Large intestine (tissue), 3 donors: ENCODE measurements at regions not wholly inside any gene's neighbourhood (a gene's known extent, or its start where the extent isn't known, plus 50 kb on each side); places are given as distances from the start of the nearest gene placed in this dataset.
A peak's percentile ranks its signal among the peaks of the same experiment; 100 is the strongest.

Source experiments
- DNase-seq, 2 donors: peaks; one replicate each; pipeline versions ENCODE4 v3.0.0 to v3.0.0-alpha.2; 2013
- H3K27ac ChIP-seq: one replicate; pipeline ENCODE4 v1.5.1; 2013; ENCODE audit warnings: low read length
- H3K27me3 ChIP-seq: 2 replicates; pipeline ENCODE4 v1.6.1; 2013; ENCODE audit warnings: low read length; ENCODE audit not compliant: control insufficient read depth, insufficient read depth
- H3K36me3 ChIP-seq: 2 replicates; pipeline ENCODE4 v1.6.1; 2013; ENCODE audit warnings: low read length; ENCODE audit not compliant: control insufficient read depth, insufficient read depth
- H3K4me1 ChIP-seq: one replicate; pipeline ENCODE4 v1.6.1; 2013; ENCODE audit warnings: low read length; ENCODE audit not compliant: control insufficient read depth, insufficient read depth
- H3K4me3 ChIP-seq: one replicate; pipeline ENCODE4 v1.5.1; 2013; ENCODE audit warnings: low read length
- H3K9me3 ChIP-seq: one replicate; pipeline ENCODE4 v1.6.1; 2013; ENCODE audit warnings: mild to moderate bottlenecking, low read depth, low read length, moderate library complexity; ENCODE audit not compliant: control insufficient read depth
- WGBS: methylation state at CpG from one replicate; pipeline ENCODE4 v1.1.5; 2013; ENCODE audit warnings: low lambda C conversion rate; ENCODE audit not compliant: insufficient coverage; 5-methylcytosine and 5-hydroxymethylcytosine counted together

DNA sequence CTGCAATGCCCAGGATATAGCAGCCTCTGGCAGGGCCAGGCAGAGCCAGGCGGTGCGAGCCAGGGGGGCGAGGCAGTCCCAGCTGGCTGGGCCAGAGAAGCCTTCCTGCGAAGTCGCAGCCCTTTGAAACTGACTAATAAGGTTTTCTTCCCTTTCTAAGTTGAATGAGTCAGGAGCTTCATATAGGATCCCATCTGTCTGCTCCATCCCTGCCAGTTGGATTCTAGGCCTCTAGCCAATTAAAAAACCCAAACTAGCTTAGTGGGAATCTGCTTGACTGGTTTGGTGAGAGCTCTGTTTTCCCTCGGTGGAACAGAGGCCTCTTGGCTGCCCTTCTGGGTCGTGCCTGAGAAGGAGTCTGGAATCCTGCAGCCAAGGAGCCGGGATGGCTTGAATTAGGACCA is 70.1 kb upstream of the RAPGEF1 start:
- WGBS: no CpG with 5 or more reads among the region's 8 CpGs
- H3K27me3 ChIP-seq: peaks cover 39% of the 10 kb centered on the region

DNA sequence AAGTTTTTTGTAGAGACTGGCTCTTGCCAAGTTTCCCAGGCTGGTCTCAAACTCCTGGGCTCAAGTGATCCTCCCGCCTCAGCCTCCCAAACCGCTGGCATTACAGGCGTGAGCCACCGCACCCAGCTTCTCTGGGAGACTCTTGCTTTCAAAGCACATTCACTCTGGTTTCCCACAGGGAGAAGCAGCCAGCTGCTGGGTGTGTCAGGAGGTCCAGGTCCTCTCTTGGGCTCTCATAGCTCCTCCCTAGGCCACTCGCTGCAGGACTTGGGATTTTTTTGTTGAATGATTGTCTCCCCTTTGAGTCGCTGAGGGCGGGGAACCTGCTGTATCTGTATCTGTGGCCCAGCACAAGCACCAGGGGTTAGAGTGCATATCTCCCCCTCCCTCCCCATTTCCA is 68.4 kb upstream of the RAPGEF1 start:
- peaks cover 35% of the 10 kb centered on the region for H3K27me3 ChIP-seq

More for the DNA sequence above, 70.1 kb upstream of the RAPGEF1 start:
- H3K9me3 ChIP-seq: no peaks in the 10 kb centered on the region
- no peaks in the 10 kb centered on the region for H3K36me3 ChIP-seq
- H3K4me1 ChIP-seq: no peaks in the 10 kb centered on the region
- H3K27ac ChIP-seq: no peak overlapping the region
- DNase-seq: no peak
- H3K4me3 ChIP-seq: no peak overlapping the region

DNA sequence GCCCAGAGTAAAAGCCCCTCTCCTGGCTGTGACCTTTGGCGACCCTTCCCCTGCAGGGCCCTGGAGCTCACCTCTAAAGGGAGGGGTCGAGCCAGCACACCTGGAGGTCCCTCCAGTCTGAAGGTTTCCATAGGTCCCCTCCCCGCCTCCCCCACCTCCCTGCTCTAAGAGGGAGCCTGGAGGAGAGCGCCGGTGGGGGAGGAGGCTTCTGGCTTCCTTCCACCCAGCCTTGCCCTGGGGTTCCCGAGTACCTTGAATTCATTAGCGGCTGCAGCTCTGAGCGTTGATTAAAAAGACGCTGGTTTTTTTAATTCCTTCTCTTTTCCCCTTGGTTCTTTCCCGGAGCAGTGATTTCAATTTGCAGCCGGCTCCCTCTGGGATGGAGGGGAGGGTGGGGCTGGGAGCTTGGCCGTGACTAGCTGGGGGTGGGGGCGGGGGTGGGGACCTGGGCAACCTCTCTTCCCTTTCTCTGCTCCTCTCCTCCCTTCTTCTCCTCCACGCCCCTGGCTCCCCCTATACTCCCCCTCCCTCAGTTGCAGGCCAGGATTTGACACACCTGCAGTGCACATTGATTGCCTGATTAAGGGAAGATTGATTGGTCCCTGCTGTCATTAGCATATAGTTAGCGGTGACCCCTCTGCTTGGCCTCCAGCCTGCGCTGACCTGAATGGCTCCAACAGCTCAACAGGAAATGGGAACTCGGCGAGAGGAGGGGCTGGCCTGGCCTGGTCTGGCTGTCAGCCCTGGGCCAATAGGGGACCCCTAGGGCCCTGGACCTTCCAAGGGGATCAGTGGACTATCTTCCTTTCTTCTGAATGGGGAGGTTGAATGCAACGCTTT is 67.5 kb upstream of the RAPGEF1 start:
- no peak for DNase-seq
- 0% methylated on average over 3 of the region's 19 CpGs for WGBS
- H3K4me1 ChIP-seq: no peaks in the 10 kb centered on the region
- H3K27me3 ChIP-seq: peaks cover 35% of the 10 kb centered on the region
- H3K36me3 ChIP-seq: no peaks in the 10 kb centered on the region
- H3K9me3 ChIP-seq: no peaks in the 10 kb centered on the region
- H3K27ac ChIP-seq: no peak overlapping the region
- no peak overlapping the region for H3K4me3 ChIP-seq

More for the DNA sequence above, 68.4 kb upstream of the RAPGEF1 start:
- Histone ChIP-seq H3K27ac (no peak overlapping the region), H3K4me3 (no peak overlapping the region), H3K9me3 (no peaks in the 10 kb centered on the region), H3K36me3 (no peaks in the 10 kb centered on the region), H3K4me1 (no peaks in the 10 kb centered on the region)
- WGBS: no CpG with 5 or more reads among the region's 7 CpGs
- no peak for DNase-seq

DNA sequence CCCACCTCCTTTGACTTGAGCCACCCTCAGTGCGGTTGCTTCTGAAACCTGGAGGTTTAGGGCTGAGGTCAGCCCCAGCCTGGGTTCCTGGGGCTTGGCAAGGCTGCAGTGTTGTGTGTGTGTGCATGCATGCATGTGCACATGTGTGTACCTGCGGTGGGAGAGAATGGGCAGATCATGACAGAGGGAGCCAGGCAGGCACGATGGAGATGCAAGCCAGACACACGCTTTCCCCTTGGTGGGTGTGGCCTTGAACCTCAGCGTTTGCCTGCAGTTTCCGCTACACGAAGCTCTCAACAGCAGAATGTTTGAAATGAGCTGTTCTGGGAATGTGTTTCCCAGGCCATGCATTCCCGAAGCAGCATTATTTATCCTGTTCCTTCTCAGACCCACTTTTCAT is 65.9 kb upstream of the RAPGEF1 start:
- Histone ChIP-seq H3K4me3 (no peak overlapping the region), H3K27ac (no peak overlapping the region), H3K4me1 (no peaks in the 10 kb centered on the region), H3K9me3 (no peaks in the 10 kb centered on the region), H3K36me3 (no peaks in the 10 kb centered on the region), H3K27me3 (peaks cover 35% of the 10 kb centered on the region)
- DNase-seq: no peak
- 60% methylated on average over 1 of the region's 8 CpGs for WGBS

DNA sequence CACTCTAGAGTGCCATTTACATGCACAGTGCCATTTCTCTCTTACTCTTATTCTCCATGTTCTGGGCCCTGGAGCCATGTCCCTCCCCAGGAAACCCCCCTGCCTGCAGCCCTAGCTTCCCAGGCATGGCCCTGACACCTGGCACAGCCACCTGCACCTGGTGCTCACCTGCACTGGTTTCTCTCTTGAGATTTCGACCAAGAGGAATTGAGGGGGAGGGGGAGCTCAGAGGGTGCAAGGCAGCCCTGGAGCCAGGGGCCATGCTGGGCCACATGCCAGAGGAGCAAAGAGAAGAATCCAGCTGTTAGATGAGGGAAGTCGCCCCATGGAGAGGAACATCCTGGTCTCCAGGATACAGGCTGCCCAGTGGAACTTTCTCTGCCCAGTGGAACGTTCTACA is 65.0 kb upstream of the RAPGEF1 start:
- Histone ChIP-seq H3K4me3 (no peak overlapping the region), H3K27me3 (peaks cover 33% of the 10 kb centered on the region), H3K27ac (no peak overlapping the region), H3K4me1 (no peaks in the 10 kb centered on the region), H3K36me3 (no peaks in the 10 kb centered on the region), H3K9me3 (no peaks in the 10 kb centered on the region)
- no peak for DNase-seq
- WGBS: no CpG with 5 or more reads among the region's 3 CpGs

DNA sequence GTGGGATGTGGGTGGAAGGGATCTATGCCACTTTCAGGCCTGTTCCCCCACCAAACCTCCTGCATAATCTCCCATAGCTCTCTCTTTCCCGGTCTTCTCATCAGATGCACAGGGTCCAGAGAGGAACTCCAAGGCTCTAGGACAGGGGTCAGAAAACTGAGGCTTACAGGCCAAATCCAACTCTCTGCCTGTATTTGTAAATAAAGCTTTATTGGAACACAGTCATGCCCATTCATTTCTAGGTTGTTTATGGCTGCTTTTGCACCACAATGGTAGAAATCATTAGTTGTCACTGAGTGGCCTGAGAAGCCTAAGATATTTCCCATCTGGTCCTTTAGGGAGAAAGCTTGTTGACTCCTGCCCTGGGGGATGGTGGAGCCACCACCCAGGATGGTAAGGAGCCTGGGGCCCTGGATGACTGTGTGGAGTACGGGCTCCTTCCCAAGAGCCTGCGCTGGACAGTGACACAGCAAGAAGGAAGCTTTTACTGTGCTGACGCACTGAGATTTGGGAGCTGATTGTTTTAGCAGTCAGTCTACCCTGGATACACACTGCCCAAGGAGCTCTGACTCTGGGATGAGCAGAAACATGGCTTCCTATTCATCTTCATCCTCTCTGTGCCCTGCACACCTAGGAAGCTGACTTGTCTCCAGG is 64.0 kb upstream of the RAPGEF1 start:
- Histone ChIP-seq H3K9me3 (no peaks in the 10 kb centered on the region), H3K4me1 (no peaks in the 10 kb centered on the region), H3K36me3 (no peaks in the 10 kb centered on the region), H3K27ac (no peak overlapping the region), H3K4me3 (no peak overlapping the region), H3K27me3 (peaks cover 24% of the 10 kb centered on the region)
- no peak for DNase-seq
- WGBS: no CpG with 5 or more reads among the region's 4 CpGs

DNA sequence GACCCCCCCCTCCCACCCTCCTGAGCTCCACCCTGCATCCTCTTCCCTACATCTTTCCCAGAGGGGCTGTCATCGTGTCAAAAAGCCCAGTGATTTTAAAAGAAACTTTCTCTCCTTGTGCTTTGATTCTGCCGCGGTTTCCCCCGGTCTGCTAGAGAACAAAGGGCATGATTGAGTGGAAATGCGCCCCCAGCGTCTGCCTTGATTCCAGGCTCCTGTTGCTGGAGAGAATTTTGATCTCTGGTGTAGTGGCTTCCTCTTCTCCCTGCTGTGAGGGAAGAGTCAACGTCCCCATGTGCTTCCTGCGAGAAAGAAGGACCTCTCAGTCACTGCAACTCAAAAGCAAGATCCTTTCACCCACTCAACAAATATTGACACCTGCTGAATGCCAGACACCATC is 61.9 kb upstream of the RAPGEF1 start:
- WGBS: no CpG with 5 or more reads among the region's 8 CpGs
- DNase-seq: no peak

DNA sequence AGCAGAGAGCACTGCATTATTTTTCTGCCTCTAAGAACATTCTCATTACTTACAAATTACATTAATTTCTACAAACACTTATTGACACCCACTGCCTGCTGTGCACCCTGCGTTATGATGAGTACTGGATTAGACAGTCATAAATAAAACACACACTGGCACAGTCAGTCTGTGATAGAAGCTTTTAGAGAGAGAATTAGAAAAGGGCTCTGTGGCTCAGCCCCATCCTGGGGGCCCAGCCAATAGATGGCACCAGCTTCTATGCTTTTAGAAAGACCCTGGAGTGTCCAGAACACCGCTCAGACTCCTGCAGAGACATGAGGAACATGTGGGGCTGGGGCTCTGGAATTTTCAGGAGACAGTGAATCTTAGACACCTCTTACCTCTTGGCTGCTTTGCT is 61.0 kb upstream of the RAPGEF1 start:
- H3K27ac ChIP-seq: no peak overlapping the region
- H3K36me3 ChIP-seq: no peaks in the 10 kb centered on the region
- no peaks in the 10 kb centered on the region for H3K9me3 ChIP-seq
- H3K27me3 ChIP-seq: no peaks in the 10 kb centered on the region
- H3K4me3 ChIP-seq: no peak overlapping the region
- no peaks in the 10 kb centered on the region for H3K4me1 ChIP-seq
- DNase-seq: no peak
- WGBS: no CpG with 5 or more reads among the region's 2 CpGs

More for the DNA sequence above, 61.9 kb upstream of the RAPGEF1 start:
- no peaks in the 10 kb centered on the region for H3K9me3 ChIP-seq
- no peak overlapping the region for H3K27ac ChIP-seq
- no peaks in the 10 kb centered on the region for H3K4me1 ChIP-seq
- H3K4me3 ChIP-seq: no peak overlapping the region
- no peaks in the 10 kb centered on the region for H3K36me3 ChIP-seq
- H3K27me3 ChIP-seq: peaks cover 5% of the 10 kb centered on the region

DNA sequence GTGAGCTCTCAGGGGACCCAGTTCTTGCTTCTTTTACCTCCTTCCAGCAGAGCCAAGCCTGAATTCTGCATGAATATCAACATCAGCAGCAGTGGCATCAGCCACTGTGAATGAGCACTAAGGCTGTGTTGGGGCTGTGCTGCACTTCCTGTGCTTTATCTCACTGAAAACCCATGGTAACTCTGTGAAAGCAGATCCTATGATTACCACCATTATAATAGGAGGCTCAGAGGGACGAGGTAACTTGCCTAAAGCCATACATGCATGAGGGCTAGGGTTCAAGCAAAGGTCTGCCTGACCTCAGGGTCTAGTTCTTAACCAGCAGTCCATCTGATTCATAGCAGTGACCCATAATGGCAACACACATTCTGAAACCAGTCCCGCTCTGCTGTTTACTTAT is 60.5 kb upstream of the RAPGEF1 start:
- H3K4me3 ChIP-seq: no peak overlapping the region
- H3K27ac ChIP-seq: no peak overlapping the region
- H3K9me3 ChIP-seq: no peaks in the 10 kb centered on the region
- no peak for DNase-seq
- no peaks in the 10 kb centered on the region for H3K36me3 ChIP-seq
- no peaks in the 10 kb centered on the region for H3K27me3 ChIP-seq
- H3K4me1 ChIP-seq: no peaks in the 10 kb centered on the region
- WGBS: no CpG with 5 or more reads among the region's 2 CpGs

DNA sequence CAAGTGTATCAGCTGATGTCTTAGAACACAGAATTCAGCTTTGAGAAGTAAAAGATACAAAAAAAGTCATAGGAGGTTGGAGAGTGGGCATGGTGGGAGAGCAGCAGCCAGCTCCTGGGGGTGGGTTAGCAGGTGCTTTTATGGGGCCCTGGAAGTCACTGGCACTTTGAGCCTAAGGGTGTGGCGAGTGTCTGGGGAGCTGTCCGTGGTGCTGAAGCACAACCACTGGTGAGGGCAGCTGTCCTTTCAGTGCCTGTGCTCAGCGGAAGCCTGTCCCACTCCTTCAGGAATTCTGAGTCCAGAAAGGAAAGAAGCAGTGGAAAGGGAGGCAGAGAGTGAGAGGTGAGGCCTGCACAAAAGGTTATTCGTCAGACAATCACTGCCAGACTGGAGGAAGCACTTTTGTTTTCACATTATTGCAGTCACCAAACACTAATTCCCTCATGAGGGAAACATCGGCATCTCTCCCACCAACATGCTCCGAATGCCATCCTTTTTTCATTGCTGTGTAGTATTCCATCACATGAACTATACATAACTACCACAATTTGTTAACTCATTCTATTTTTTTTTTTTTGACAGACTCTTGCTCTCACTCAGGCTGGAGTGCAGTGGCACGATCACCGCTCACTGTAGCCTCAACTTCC is 59.4 kb upstream of the RAPGEF1 start:
- no peak overlapping the region for H3K27ac ChIP-seq
- H3K4me3 ChIP-seq: no peak overlapping the region
- H3K36me3 ChIP-seq: no peaks in the 10 kb centered on the region
- no peaks in the 10 kb centered on the region for H3K4me1 ChIP-seq
- peak; percentile 29 to 50 for DNase-seq
- no peaks in the 10 kb centered on the region for H3K27me3 ChIP-seq
- WGBS: 94% methylated on average over 2 of the region's 8 CpGs
- H3K9me3 ChIP-seq: no peaks in the 10 kb centered on the region
